ENCODE measurements at regions not wholly inside any gene's neighbourhood (a gene's known extent, or its start where the extent isn't known, plus 50 kb on each side); places are given as distances from the start of the nearest gene placed in this dataset.

- TF ChIP-seq POLR2A (IDR thresholded peaks at IDR 0.05) (no peak), CTCF (IDR thresholded peaks at IDR 0.05) (no peak)
Measured at GRCh38 chr20:6882561-6883291, 115.2 kb downstream of the BMP2 start.

Measured in Peyer's patch (tissue), 4 donors.